HG03342 (cell line): ENCODE measurements at regions not wholly inside any gene's neighbourhood (a gene's known extent, or its start where the extent isn't known, plus 50 kb on each side); places are given as distances from the start of the nearest gene placed in this dataset.

Experiments
- ATAC-seq: cut with Tn5 transposase; IDR thresholded peaks from one replicate; pipeline ENCODE4 v1.9.1; 2021; ENCODE audit warnings: mild to moderate bottlenecking, moderate library complexity; ENCODE audit not compliant: unreplicated experiment

DNA sequence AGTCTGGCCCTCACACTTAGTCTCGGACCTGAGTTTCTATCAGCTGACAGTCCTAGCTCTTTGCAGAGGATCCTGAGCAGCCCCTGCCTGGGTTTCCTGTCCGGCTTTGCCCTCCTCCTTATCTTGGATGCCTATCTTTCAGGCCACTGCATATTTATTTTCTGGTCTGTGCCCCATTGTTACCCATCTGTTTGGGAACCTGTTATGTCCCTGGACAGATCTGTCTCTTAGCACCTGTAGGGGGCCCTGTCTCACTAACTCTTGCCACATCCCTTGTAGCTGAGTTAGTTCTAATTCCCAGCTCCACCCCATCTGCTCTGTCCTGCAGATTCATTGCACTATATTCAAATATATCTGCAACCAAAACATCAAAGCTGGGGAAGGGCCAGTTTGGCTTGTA lies 514.9 kb upstream of the LCORL start:
- no peak for ATAC-seq

GRCh38 chr4:18535948-18536347 lies 514.4 kb upstream of the LCORL start:
- no peak for ATAC-seq

GRCh38 chr4:18533262-18533775 lies 511.8 kb upstream of the LCORL start:
- no peak for ATAC-seq

DNA sequence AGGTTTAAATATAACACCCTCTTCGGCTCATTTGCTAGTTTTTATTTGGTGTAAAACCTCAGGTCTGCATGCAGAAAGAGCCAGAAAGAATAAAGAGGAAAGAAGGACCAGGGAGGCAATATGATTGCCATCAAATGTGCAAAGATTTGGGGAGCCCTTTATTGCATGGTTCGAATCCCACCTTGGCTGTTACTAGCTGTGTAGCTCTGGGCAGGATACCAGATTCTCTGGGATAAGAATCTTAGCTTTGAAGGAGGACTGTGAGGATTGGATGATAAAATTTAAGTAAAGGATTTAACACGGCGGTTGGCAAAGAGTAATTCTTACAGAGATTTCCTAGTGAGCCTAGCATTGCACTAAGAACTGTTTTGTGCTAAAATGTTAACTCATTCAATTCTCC lies 510.2 kb upstream of the LCORL start:
- no peak for ATAC-seq

DNA sequence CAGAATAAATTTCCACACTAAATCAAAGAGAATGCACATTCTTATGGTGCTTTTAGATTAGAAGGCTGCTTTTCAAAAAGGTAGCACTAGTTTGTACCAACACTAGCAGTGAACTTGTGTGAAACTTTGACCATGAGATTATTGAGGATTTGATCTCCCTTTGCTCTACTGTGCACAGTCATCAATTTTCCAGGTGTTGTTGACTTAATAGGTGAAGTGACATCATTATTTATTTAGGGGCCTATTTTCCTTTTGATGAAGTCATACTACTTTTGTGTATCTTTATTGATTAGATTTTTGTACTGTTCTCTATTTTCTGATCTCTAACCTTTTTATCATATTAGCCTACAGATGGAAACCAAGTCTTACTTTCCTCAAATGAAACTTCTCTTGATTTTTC lies 507.9 kb upstream of the LCORL start:
- ATAC-seq = no peak

GRCh38 chr4:18524667-18525066 lies 503.1 kb upstream of the LCORL start:
- ATAC-seq = no peak

GRCh38 chr4:18518098-18518497 lies 496.5 kb upstream of the LCORL start:
- no peak for ATAC-seq

- no peak for ATAC-seq
Observed at GRCh38 chr4:18513861-18514260, 492.3 kb upstream of the LCORL start.

DNA sequence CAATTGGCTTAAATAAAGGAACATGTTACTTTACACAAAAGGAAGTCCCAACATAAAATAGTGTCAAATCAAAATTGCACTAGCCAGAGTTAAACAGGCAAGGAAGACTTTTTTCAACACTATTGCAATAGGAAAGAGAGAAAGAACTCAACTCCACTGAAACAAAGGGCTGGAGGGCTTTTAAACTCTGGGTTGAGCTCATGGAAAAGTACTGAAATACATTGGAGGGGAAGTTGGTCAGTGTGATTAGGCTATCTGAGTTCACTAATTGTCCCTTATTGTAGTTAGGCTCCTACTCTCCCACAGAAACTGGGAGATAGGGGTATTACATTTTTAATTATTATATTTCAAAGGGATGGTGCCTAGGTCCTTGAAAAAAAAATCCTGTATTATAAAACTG lies 491.2 kb upstream of the LCORL start:
- ATAC-seq = no peak

DNA sequence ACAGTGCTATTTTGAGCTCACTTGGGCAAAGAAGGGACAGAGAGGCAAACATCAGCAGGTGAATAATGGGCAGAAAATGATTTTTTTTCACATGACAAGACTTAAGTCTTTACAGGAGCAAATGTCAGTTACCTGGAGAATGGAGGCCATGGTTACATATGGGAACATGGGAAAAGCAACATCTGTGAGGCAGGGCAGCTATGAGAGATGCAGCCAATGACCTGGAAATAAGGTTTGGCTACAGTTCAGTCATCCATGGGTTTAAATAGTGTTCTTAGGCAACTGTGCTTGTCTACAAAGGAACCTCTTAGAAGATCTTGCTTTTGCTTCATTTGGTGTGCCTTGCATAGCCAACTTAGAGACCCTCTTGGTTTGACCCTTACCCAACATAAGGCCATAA lies 490.2 kb upstream of the LCORL start:
- no peak for ATAC-seq

DNA sequence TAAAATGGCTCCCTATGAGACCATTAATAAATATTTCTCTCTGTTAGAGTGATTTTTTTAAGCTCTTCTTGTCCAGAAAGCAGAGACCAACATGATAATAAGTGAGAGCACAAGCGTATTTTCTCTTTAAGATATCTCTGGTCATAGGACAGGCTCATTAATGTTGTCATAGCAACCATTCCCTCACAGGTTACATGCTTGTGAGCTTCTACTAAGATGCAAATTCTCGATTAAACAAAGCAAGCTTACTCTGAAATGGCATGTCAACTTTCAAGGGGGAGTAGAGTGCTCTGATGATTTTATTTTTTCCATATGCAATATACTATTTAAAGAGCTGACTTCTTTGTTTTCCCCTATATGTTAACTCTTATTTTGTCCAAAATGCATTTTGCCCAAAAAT lies 487.2 kb upstream of the LCORL start:
- ATAC-seq = no peak

GRCh38 chr4:18480928-18481327 lies 459.4 kb upstream of the LCORL start:
- ATAC-seq = no peak

DNA sequence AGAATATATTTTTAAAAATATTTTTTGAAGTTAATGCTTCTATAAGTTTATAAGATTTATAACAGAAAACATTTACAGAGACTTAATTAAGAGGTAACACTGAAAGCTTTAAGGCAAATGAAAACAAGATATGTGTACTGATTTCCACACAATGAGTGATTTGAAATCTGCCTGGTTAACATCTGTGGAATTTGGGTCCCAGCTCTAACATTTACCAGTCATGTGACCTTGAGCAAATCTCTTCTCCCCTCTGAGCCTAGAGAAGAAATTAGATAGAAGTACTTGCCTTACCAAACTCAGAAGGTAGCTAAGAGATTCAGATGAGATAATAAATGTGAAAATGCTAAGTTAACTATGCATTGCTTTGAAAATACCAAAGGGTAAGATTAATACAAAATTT lies 458.8 kb upstream of the LCORL start:
- ATAC-seq = no peak

DNA sequence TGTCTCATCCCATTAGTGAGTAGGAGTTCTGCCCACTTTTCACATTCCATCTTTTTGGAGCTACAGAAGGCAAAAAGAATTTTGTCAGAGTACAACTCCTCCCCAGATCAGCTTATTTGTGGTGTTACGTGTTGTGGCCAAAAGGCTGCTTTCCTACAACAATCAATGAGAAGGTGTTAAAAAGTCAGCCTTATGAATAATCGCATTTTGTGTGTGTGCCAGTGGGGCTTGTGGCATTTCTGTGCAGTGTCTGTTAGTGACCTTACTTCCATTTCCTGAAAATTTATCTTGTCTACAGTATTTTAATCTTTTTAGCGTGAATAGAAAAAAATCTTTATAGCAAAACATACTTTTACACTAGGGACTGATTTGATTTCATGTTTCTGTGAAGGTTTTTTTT lies 458.3 kb upstream of the LCORL start:
- ATAC-seq = no peak

GRCh38 chr4:18463987-18464559 lies 442.5 kb upstream of the LCORL start:
- no peak for ATAC-seq

GRCh38 chr4:18458465-18458864 lies 436.9 kb upstream of the LCORL start:
- ATAC-seq = no peak

- ATAC-seq = no peak
Observed at GRCh38 chr4:18454349-18454748, 432.8 kb upstream of the LCORL start.

GRCh38 chr4:18445110-18445509 lies 423.6 kb upstream of the LCORL start:
- ATAC-seq = no peak

DNA sequence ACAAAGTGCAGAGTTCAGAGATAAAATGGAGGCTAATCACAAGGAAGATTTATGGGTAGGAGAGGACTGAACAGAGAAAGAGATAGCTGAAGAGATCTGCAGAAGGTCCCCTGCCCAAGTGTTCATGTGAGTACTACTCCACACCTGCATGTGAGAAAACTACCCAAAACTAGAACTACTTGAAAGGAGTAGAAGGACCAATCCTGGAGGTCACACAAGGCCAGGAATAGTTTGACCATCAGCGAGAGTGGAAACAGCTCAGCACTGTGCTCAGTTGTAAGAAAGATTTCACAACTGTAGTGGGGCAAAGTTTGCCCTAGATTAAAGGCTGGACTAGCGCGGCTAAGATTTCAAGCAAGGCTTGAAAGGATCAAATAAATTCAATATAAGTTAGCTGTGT lies 422.7 kb upstream of the LCORL start:
- no peak for ATAC-seq

DNA sequence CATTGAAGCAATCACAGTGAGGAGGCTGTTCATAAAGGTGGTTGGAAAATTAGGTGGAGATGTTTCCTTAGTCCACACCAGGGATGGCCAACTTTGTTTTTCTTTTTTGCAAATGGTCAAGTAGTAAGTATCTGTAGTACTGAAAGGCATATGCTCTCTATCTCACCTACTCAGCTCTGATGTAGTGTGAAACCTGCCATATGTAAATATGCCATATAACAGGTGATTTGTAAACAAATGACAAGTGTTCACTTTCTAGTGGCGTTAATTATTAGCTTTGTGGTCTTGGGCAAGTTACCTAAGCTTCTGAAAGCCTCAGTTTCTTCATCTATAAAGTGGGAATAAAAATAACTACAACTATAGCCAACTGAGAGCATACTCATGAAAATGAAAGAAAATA lies 421.4 kb upstream of the LCORL start:
- no peak for ATAC-seq

- no peak for ATAC-seq
Observed at GRCh38 chr4:18441676-18442075, 420.1 kb upstream of the LCORL start.

- ATAC-seq = no peak
Observed at GRCh38 chr4:18441203-18441590, 419.6 kb upstream of the LCORL start.

GRCh38 chr4:18440527-18441202 lies 419.1 kb upstream of the LCORL start:
- no peak for ATAC-seq
